IMR-90 (cell line): ENCODE measurements at regions not wholly inside any gene's neighbourhood (a gene's known extent, or its start where the extent isn't known, plus 50 kb on each side); places are given as distances from the start of the nearest gene placed in this dataset.

Experiments
- ATAC-seq: fragments of 200-7000 bp; cut with Tn5 transposase; 2 replicates; pipeline ENCODE4 v1.9.1; 2020; ENCODE audit warnings: low read depth, mild to moderate bottlenecking, moderate library complexity
- BruUV-seq: library from RNA; stranded (reverse); fragments of 400-500 nt; replicated peaks from 2 replicates; lab custom pipeline; 2021; lab: Mats Ljungman, UMichigan
- CTCF ChIA-PET: fragments of 300-600 bp; formaldehyde crosslinking; extraction: SDS; loops from one replicate; lab custom pipeline; 2021; ENCODE audit warnings: antibody characterized with exemption; lab: Yijun Ruan, JAX
- POLR2A ChIA-PET: fragments of 300-600 bp; sonication (Branson Sonifier 250); formaldehyde crosslinking; loops from one replicate; lab custom pipeline; 2022; ENCODE audit warnings: antibody characterized with exemption; ENCODE audit not compliant: unreplicated experiment; lab: Charles Lee
- DNase-seq: peaks from one replicate; pipeline ENCODE4 v3.0.0; 2013
- H2AFZ ChIP-seq: replicated peaks from 2 replicates; pipeline ENCODE3; 2013; ENCODE audit warnings: low read length, mild to moderate bottlenecking; ENCODE audit not compliant: poor library complexity
- H2AK5ac ChIP-seq: 2 replicates; pipeline ENCODE4 v1.6.1; 2013; ENCODE audit warnings: low read depth, low read length, inconsistent platforms
- H2AK9ac ChIP-seq: replicated peaks from 2 replicates; pipeline ENCODE3; 2013; ENCODE audit warnings: mild to moderate bottlenecking, low read depth, low read length, moderate library complexity; ENCODE audit not compliant: poor library complexity
- H2BK120ac ChIP-seq: 2 replicates; pipeline ENCODE4 v1.6.1; 2013; ENCODE audit warnings: low read depth, low read length, inconsistent platforms
- H2BK15ac ChIP-seq: 3 replicates; pipeline ENCODE4 v1.6.1; 2013; ENCODE audit warnings: low read depth, low read length, inconsistent platforms
- H2BK20ac ChIP-seq: 2 replicates; pipeline ENCODE4 v1.6.1; 2013; ENCODE audit warnings: low read depth, mild to moderate bottlenecking, inconsistent platforms, low read length, moderate library complexity
- H2BK5ac ChIP-seq: 2 replicates; pipeline ENCODE4 v1.6.1; 2013; ENCODE audit warnings: mild to moderate bottlenecking, low read depth, low read length, inconsistent platforms; ENCODE audit not compliant: poor library complexity, severe bottlenecking
- H3K14ac ChIP-seq: replicated peaks from 2 replicates; pipeline ENCODE4 v1.6.1; 2013; ENCODE audit warnings: low read depth, low read length, inconsistent platforms
- H3K18ac ChIP-seq: 2 replicates; pipeline ENCODE4 v1.6.1; 2013; ENCODE audit warnings: low read depth, low read length, control low read depth
- H3K23ac ChIP-seq: 2 replicates; pipeline ENCODE4 v1.6.1; 2013; ENCODE audit warnings: low read depth, low read length, inconsistent platforms
- H3K27ac ChIP-seq: 2 replicates; pipeline ENCODE4 v1.5.1; 2013; ENCODE audit warnings: mild to moderate bottlenecking, control low read depth, low read length; ENCODE audit not compliant: insufficient read depth
- H3K27me3 ChIP-seq: 2 replicates; pipeline ENCODE4 v1.6.1; 2013; ENCODE audit warnings: low read length; ENCODE audit not compliant: control insufficient read depth, insufficient read depth
- H3K36me3 ChIP-seq: 2 replicates; pipeline ENCODE4 v1.6.1; 2013; ENCODE audit warnings: low read length, mixed read lengths; ENCODE audit not compliant: control insufficient read depth, insufficient read depth
- H3K4ac ChIP-seq: 2 replicates; pipeline ENCODE4 v1.6.1; 2013; ENCODE audit warnings: low read depth, low read length, inconsistent platforms
- H3K4me1 ChIP-seq: 2 replicates; pipeline ENCODE4 v1.6.1; 2013; ENCODE audit warnings: low read length, mixed read lengths; ENCODE audit not compliant: control insufficient read depth, insufficient read depth
- H3K4me2 ChIP-seq: 2 replicates; pipeline ENCODE4 v1.6.1; 2013; ENCODE audit warnings: low read depth, mild to moderate bottlenecking, control low read depth, low read length, moderate library complexity
- H3K4me3 ChIP-seq: 2 replicates; pipeline ENCODE4 v1.5.1; 2013; ENCODE audit warnings: low read depth, mild to moderate bottlenecking, control low read depth, low read length, moderate library complexity; ENCODE audit not compliant: insufficient read depth
- H3K56ac ChIP-seq: 2 replicates; pipeline ENCODE4 v1.6.1; 2013; ENCODE audit warnings: low read length, inconsistent platforms; ENCODE audit not compliant: insufficient read depth; ENCODE audit errors: extremely low read depth
- H3K79me1 ChIP-seq, 2 experiments: 2 replicates each; pipeline ENCODE4 v1.6.1; 2013; ENCODE audit warnings: low read length in 2 of 2, inconsistent platforms in 1 of 2, low read depth in 1 of 2
- H3K9ac ChIP-seq: 2 replicates; pipeline ENCODE4 v1.6.1; 2013; ENCODE audit warnings: low read depth, low read length, control low read depth
- H3K9me1 ChIP-seq: 2 replicates; pipeline ENCODE4 v1.6.1; 2013; ENCODE audit warnings: low read length, inconsistent platforms; ENCODE audit not compliant: insufficient read depth
- H3K9me3 ChIP-seq: 2 replicates; pipeline ENCODE4 v1.6.1; 2013; ENCODE audit warnings: low read length; ENCODE audit not compliant: control insufficient read depth, insufficient read depth
- H4K20me1 ChIP-seq: 2 replicates; pipeline ENCODE4 v1.6.1; 2013; ENCODE audit warnings: low read length, inconsistent platforms; ENCODE audit not compliant: insufficient read depth
- H4K5ac ChIP-seq: 2 replicates; pipeline ENCODE4 v1.6.1; 2013; ENCODE audit warnings: mild to moderate bottlenecking, low read depth, low read length, control low read depth
- H4K8ac ChIP-seq, 2 experiments: 2 replicates each; pipeline ENCODE4 v1.6.1; 2013; ENCODE audit warnings: low read depth in 2 of 2, low read length in 2 of 2, control low read depth in 1 of 2, inconsistent platforms in 1 of 2
- H4K91ac ChIP-seq: 2 replicates; pipeline ENCODE4 v1.6.1; 2013; ENCODE audit warnings: low read depth, low read length, inconsistent platforms; ENCODE audit not compliant: insufficient read depth
- CEBPB ChIP-seq: IDR thresholded peaks from 2 replicates; pipeline ENCODE4 v1.6.1; 2012; ENCODE audit warnings: low read depth, low read length, improper control_type of control experiment
- CHD1 ChIP-seq: IDR thresholded peaks from 2 replicates; pipeline ENCODE4 v1.6.1; 2012; ENCODE audit warnings: low read depth, low read length, improper control_type of control experiment
- FOS ChIP-seq: fragments of 150-350 bp; IDR thresholded peaks from 2 replicates; pipeline ENCODE4 v1.6.1; 2016; ENCODE audit warnings: low read depth, low read length
- MAFK ChIP-seq: IDR thresholded peaks from 2 replicates; pipeline ENCODE4 v1.6.1; 2012; ENCODE audit warnings: low read depth, low read length, improper control_type of control experiment
- MXI1 ChIP-seq: IDR thresholded peaks from 2 replicates; pipeline ENCODE4 v1.6.1; 2012; ENCODE audit warnings: low read depth, mild to moderate bottlenecking, low read length, moderate library complexity, borderline replicate concordance
- NFE2L2 ChIP-seq: fragments of 150-350 bp; IDR thresholded peaks from 2 replicates; pipeline ENCODE4 v1.6.1; 2016; ENCODE audit warnings: low read depth, mild to moderate bottlenecking, low read length
- RAD21 ChIP-seq: IDR thresholded peaks from 2 replicates; pipeline ENCODE4 v1.6.1; 2012; ENCODE audit warnings: low read length, improper control_type of control experiment
- RCOR1 ChIP-seq: IDR thresholded peaks from 2 replicates; pipeline ENCODE4 v1.6.1; 2012; ENCODE audit warnings: mild to moderate bottlenecking, low read length, improper control_type of control experiment; ENCODE audit not compliant: insufficient replicate concordance
- RFX5 ChIP-seq: IDR thresholded peaks from 2 replicates; pipeline ENCODE4 v1.8.0; 2012; ENCODE audit warnings: low read depth, mild to moderate bottlenecking, low read length, moderate library complexity
- SMC3 ChIP-seq: fragments of 150-350 bp; IDR thresholded peaks from 2 replicates; pipeline ENCODE4 v1.6.1; 2016; ENCODE audit warnings: low read depth, mild to moderate bottlenecking, antibody characterized with exemption, low read length, moderate library complexity
- WGBS, 2 experiments: methylation state at CpG; one replicate each; pipeline versions ENCODE4 v1.1.5 to v1.1.7; 2013; ENCODE audit warnings: missing lambda C conversion rate in 2 of 2; ENCODE audit not compliant: insufficient read length in 1 of 2; ENCODE audit errors: extremely low coverage in 2 of 2; 5-methylcytosine and 5-hydroxymethylcytosine counted together
- dilution Hi-C: fragments of 300-500 bp; cut with HindIII; formaldehyde crosslinking; loops from one replicate; pipeline ENCODE4 v1.14.3; 2018; ENCODE audit warnings: low sequenced_read_pairs; ENCODE audit not compliant: unreplicated experiment
- in situ Hi-C: fragments of 300-500 bp; cut with MboI; formaldehyde crosslinking; loops from 3 replicates; pipeline ENCODE4 v1.14.3; 2019; ENCODE audit warnings: low sequenced_read_pairs, inconsistent platforms, mixed read lengths
- intact Hi-C: fragments of 100-400 bp; cut with micrococcal nuclease; formaldehyde crosslinking; loops from 2 replicates; pipeline ENCODE4 v1.10.0; 2022
- TF ChIP-seq, protein P1 (sequence below): conservative IDR thresholded peaks from 2 replicates; pipeline ENCODE4 v1.5.1; 2012; ENCODE audit warnings: mild to moderate bottlenecking, low read depth, low read length, improper control_type of control experiment
- TF ChIP-seq, protein P2 (sequence below): fragments of 150-350 bp; IDR thresholded peaks from 2 replicates; pipeline ENCODE4 v1.6.1; 2017; ENCODE audit warnings: mild to moderate bottlenecking, antibody characterized with exemption, low read length, low read depth
- TF ChIP-seq, protein P3 (sequence below): fragments of 150-350 bp; IDR thresholded peaks from 2 replicates; pipeline ENCODE4 v1.6.1; 2016; ENCODE audit warnings: low read depth, mild to moderate bottlenecking, low read length, moderate library complexity, borderline replicate concordance

DNA sequence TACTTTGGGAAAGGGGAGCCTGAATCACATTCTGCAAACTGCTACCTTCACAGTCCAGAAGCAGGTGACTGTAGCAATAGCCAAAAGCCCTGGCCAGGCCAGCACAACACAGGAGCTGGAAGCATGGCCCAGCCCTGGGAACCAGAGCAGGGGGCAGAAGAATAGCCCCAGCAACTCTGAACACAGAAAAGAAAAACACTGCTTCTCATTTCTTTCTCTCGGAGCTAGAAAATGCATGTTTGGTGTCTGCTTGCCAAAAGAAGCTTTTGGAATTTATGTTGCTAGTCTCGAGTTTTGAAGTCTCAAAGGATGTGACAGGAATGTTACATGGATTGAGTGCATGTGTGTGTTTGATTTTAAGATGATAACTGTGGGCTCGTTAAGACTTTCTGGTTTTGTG is 79.8 kb upstream of the SCAF8 start:
- DNase-seq = no peak
- Histone ChIP-seq H3K9ac (no peak overlapping the region), H3K27me3 (no peaks in the 10 kb centered on the region), H3K4ac (no peak overlapping the region), H3K18ac (no peak overlapping the region), H3K79me1 (no peaks in the 10 kb centered on the region), H4K20me1 (no peaks in the 10 kb centered on the region), H2BK120ac (no peak overlapping the region), H3K4me3 (no peak overlapping the region), H3K36me3 (no peaks in the 10 kb centered on the region), H4K5ac (no peak overlapping the region), H2BK20ac (no peak overlapping the region), H2AK9ac (no peak overlapping the region), H3K4me2 (no peak overlapping the region), H3K9me1 (no peaks in the 10 kb centered on the region; the same call in 1 of the 2 replicates), H3K4me1 (no peaks in the 10 kb centered on the region), H3K23ac (no peak overlapping the region), H2BK5ac (no peak overlapping the region), H4K8ac (no peak overlapping the region), H3K14ac (no peak overlapping the region), H3K9me3 (no peaks in the 10 kb centered on the region), H3K56ac (no peak overlapping the region), H2AFZ (peak overlapping the region; percentile 11), H2BK15ac (no peak overlapping the region), H4K91ac (no peak overlapping the region), H3K27ac (no peak overlapping the region), H2AK5ac (no peak overlapping the region)
- TF ChIP-seq RFX5 (no peak), CHD1 (no peak), FOS (no peak), NFE2L2 (no peak), CEBPB (no peak), MXI1 (no peak), RCOR1 (no peak), RAD21 (no peak), SMC3 (no peak), MAFK (no peak)
- TF ChIP-seq, protein P1, sequence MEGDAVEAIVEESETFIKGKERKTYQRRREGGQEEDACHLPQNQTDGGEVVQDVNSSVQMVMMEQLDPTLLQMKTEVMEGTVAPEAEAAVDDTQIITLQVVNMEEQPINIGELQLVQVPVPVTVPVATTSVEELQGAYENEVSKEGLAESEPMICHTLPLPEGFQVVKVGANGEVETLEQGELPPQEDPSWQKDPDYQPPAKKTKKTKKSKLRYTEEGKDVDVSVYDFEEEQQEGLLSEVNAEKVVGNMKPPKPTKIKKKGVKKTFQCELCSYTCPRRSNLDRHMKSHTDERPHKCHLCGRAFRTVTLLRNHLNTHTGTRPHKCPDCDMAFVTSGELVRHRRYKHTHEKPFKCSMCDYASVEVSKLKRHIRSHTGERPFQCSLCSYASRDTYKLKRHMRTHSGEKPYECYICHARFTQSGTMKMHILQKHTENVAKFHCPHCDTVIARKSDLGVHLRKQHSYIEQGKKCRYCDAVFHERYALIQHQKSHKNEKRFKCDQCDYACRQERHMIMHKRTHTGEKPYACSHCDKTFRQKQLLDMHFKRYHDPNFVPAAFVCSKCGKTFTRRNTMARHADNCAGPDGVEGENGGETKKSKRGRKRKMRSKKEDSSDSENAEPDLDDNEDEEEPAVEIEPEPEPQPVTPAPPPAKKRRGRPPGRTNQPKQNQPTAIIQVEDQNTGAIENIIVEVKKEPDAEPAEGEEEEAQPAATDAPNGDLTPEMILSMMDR = no peak
- TF ChIP-seq, protein P2, sequence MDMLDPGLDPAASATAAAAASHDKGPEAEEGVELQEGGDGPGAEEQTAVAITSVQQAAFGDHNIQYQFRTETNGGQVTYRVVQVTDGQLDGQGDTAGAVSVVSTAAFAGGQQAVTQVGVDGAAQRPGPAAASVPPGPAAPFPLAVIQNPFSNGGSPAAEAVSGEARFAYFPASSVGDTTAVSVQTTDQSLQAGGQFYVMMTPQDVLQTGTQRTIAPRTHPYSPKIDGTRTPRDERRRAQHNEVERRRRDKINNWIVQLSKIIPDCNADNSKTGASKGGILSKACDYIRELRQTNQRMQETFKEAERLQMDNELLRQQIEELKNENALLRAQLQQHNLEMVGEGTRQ = no peak
- TF ChIP-seq, protein P3, sequence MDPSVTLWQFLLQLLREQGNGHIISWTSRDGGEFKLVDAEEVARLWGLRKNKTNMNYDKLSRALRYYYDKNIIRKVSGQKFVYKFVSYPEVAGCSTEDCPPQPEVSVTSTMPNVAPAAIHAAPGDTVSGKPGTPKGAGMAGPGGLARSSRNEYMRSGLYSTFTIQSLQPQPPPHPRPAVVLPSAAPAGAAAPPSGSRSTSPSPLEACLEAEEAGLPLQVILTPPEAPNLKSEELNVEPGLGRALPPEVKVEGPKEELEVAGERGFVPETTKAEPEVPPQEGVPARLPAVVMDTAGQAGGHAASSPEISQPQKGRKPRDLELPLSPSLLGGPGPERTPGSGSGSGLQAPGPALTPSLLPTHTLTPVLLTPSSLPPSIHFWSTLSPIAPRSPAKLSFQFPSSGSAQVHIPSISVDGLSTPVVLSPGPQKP = no peak
- CTCF ChIA-PET = interaction anchor here (1.5 kb wide), 1 partner anchor 22 kb away, joined by 4 read pairs; no protein-coding TSS in a partner anchor
- ATAC-seq = peak; percentile 32; the same call in 1 of the 2 replicates
- in situ Hi-C loops (no loop called here), intact Hi-C loops (no loop called here), dilution Hi-C loops (no loop called here)
- POLR2A ChIA-PET = no interaction called here
- BruUV-seq = no TSS peak
- 0% methylated on average over 1 of the region's 3 CpGs; no CpG with 5 or more reads in 1 of the 2 experiments for WGBS, 2 experiments
